H1 (cell line): ENCODE measurements at regions not wholly inside any gene's neighbourhood (a gene's known extent, or its start where the extent isn't known, plus 50 kb on each side); places are given as distances from the start of the nearest gene placed in this dataset.

Experiments used
- CTCF ChIA-PET: fragments of 300-600 bp; sonication (Branson Sonifier 250); formaldehyde crosslinking; loops from one replicate; lab custom pipeline; 2021; ENCODE audit not compliant: partially characterized antibody; lab: Charles Lee
- POLR2A ChIA-PET: fragments of 300-600 bp; sonication (Branson Sonifier 250); formaldehyde crosslinking; loops from one replicate; lab custom pipeline; 2021; ENCODE audit warnings: inconsistent platforms; ENCODE audit not compliant: partially characterized antibody; lab: Charles Lee
- DNase-seq, 2 experiments: peaks; one replicate each; pipeline versions ENCODE4 v3.0.0 to v3.0.0-alpha.2; 2010 to 2022; ENCODE audit warnings: low spot score in 2 of 2, low read depth in 1 of 2, mixed read lengths in 1 of 2
- FAIRE-seq: peaks from 2 replicates; lab custom pipeline; 2011; peaks lifted over from hg19 to GRCh38; lab: Jason Lieb, UNC
- H2AFZ ChIP-seq: 2 replicates; pipeline ENCODE4 v1.8.1; 2012; ENCODE audit warnings: low read length, inconsistent platforms
- H2AK5ac ChIP-seq: 2 replicates; pipeline ENCODE4 v1.6.1; 2013; ENCODE audit warnings: low read depth, low read length
- H2BK120ac ChIP-seq: replicated peaks from 2 replicates; pipeline ENCODE3; 2013; ENCODE audit warnings: low read depth, low read length, inconsistent platforms
- H2BK12ac ChIP-seq: 2 replicates; pipeline ENCODE4 v1.6.1; 2013; ENCODE audit warnings: low read depth, low read length
- H2BK15ac ChIP-seq: 2 replicates; pipeline ENCODE4 v1.6.1; 2013; ENCODE audit warnings: low read length
- H2BK20ac ChIP-seq: 2 replicates; pipeline ENCODE4 v1.6.1; 2013; ENCODE audit warnings: low read length
- H2BK5ac ChIP-seq: 2 replicates; pipeline ENCODE4 v1.6.1; 2013; ENCODE audit warnings: low read depth, low read length
- H3K14ac ChIP-seq: 2 replicates; pipeline ENCODE4 v1.6.1; 2013; ENCODE audit warnings: inconsistent platforms; ENCODE audit not compliant: insufficient read length
- H3K18ac ChIP-seq: 2 replicates; pipeline ENCODE4 v1.6.1; 2013; ENCODE audit warnings: low read length; ENCODE audit errors: extremely low read depth
- H3K23ac ChIP-seq: 2 replicates; pipeline ENCODE4 v1.6.1; 2013; ENCODE audit warnings: inconsistent platforms; ENCODE audit not compliant: insufficient read length
- H3K23me2 ChIP-seq: 2 replicates; pipeline ENCODE4 v1.6.1; 2013; ENCODE audit warnings: low read depth, low read length
- H3K27ac ChIP-seq: 2 replicates; pipeline ENCODE4 v1.6.1; 2011; ENCODE audit warnings: low read depth, low read length, inconsistent platforms
- H3K27me3 ChIP-seq, 4 experiments: replicated peaks in 1 of 4; 1 replicate in 1 of 4; 2 replicates in 3 of 4; pipeline versions ENCODE4 v1.6.1 to v1.8.1; 2011 to 2013; ENCODE audit warnings: low read length in 3 of 4, mild to moderate bottlenecking in 3 of 4, inconsistent platforms in 2 of 4, mixed read lengths in 2 of 4, moderate library complexity in 1 of 4; ENCODE audit not compliant: control insufficient read depth in 3 of 4, insufficient read depth in 3 of 4; ENCODE audit errors: extremely low read depth in 1 of 4
- H3K36me3 ChIP-seq, 4 experiments: 2 replicates each; pipeline versions ENCODE4 v1.6.1 to v1.8.1; 2011 to 2013; ENCODE audit warnings: mild to moderate bottlenecking in 4 of 4, low read length in 3 of 4, moderate library complexity in 2 of 4, control low read depth in 1 of 4, inconsistent platforms in 1 of 4; ENCODE audit not compliant: insufficient read depth in 4 of 4, control insufficient read depth in 2 of 4
- H3K4ac ChIP-seq: replicated peaks from 2 replicates; pipeline ENCODE3; 2013; ENCODE audit warnings: low read length, low read depth, mixed read lengths, inconsistent platforms; ENCODE audit not compliant: insufficient read length
- H3K4me1 ChIP-seq, 4 experiments: replicated peaks in 1 of 4; 1 replicate in 1 of 4; 2 replicates in 3 of 4; pipeline versions ENCODE4 v1.6.1 to v1.8.1; 2011 to 2013; ENCODE audit warnings: low read length in 3 of 4, inconsistent platforms in 2 of 4, mixed read lengths in 1 of 4; ENCODE audit not compliant: insufficient read depth in 4 of 4, control insufficient read depth in 3 of 4
- H3K4me2 ChIP-seq, 2 experiments: 2 replicates each; pipeline versions ENCODE4 v1.6.1 to v1.8.1; 2011 to 2013; ENCODE audit warnings: low read depth in 2 of 2, low read length in 2 of 2, control low read depth in 1 of 2, inconsistent platforms in 1 of 2, mild to moderate bottlenecking in 1 of 2; ENCODE audit not compliant: insufficient read depth in 1 of 2
- H3K4me3 ChIP-seq, 4 experiments: fragments of 200-600, 300-600 bp in 1 of 4; sonication (generic), shearing (Covaris generic), sonication (Bioruptor Twin) in 1 of 4; 2 replicates each; pipeline versions ENCODE4 v1.5.1 to v1.8.1; 2011 to 2016; ENCODE audit warnings: low read length in 4 of 4, low read depth in 3 of 4, control low read depth in 2 of 4, inconsistent platforms in 2 of 4, mild to moderate bottlenecking in 2 of 4, mixed read lengths in 1 of 4, moderate library complexity in 1 of 4; ENCODE audit not compliant: insufficient read depth in 2 of 4; ENCODE audit errors: extremely low read depth in 1 of 4
- H3K56ac ChIP-seq: replicated peaks from 2 replicates; pipeline ENCODE3; 2013; ENCODE audit warnings: low read depth, mild to moderate bottlenecking, mixed read lengths, low read length, inconsistent platforms; ENCODE audit not compliant: insufficient read length
- H3K79me1 ChIP-seq: 2 replicates; pipeline ENCODE4 v1.6.1; 2013; ENCODE audit warnings: low read depth, low read length, control low read depth
- H3K79me2 ChIP-seq, 2 experiments: 2 replicates each; pipeline versions ENCODE4 v1.6.1 to v1.8.1; 2012 to 2013; ENCODE audit warnings: low read length in 2 of 2, mild to moderate bottlenecking in 2 of 2, inconsistent platforms in 1 of 2; ENCODE audit not compliant: insufficient read depth in 2 of 2, control insufficient read depth in 1 of 2
- H3K9ac ChIP-seq, 4 experiments: replicated peaks in 1 of 4; 1 replicate in 1 of 4; 2 replicates in 3 of 4; pipeline versions ENCODE4 v1.6.1 to v1.8.1; 2011 to 2013; ENCODE audit warnings: low read depth in 3 of 4, low read length in 3 of 4, control low read depth in 2 of 4, mild to moderate bottlenecking in 2 of 4, moderate library complexity in 2 of 4, inconsistent platforms in 1 of 4; ENCODE audit errors: extremely low read depth in 1 of 4
- H3K9me3 ChIP-seq, 2 experiments: 2 replicates each; pipeline versions ENCODE4 v1.6.1 to v1.8.1; 2012 to 2013; ENCODE audit warnings: mild to moderate bottlenecking in 2 of 2, moderate library complexity in 2 of 2, control low read depth in 1 of 2, inconsistent platforms in 1 of 2, low read depth in 1 of 2, low read length in 1 of 2, mixed read lengths in 1 of 2; ENCODE audit not compliant: insufficient read depth in 2 of 2
- H4K20me1 ChIP-seq, 2 experiments: replicated peaks in 1 of 2; 2 replicates each; pipeline versions ENCODE3 to v1.8.1; 2011 to 2013; ENCODE audit warnings: inconsistent platforms in 2 of 2, low read length in 2 of 2, mild to moderate bottlenecking in 1 of 2; ENCODE audit not compliant: insufficient read depth in 2 of 2, control insufficient read depth in 1 of 2
- H4K5ac ChIP-seq: 2 replicates; pipeline ENCODE4 v1.6.1; 2013; ENCODE audit warnings: low read length, low read depth, mixed read lengths, inconsistent platforms; ENCODE audit not compliant: insufficient read length
- H4K8ac ChIP-seq: 2 replicates; pipeline ENCODE4 v1.8.0; 2013; ENCODE audit warnings: mild to moderate bottlenecking, moderate library complexity, low read length, inconsistent platforms; ENCODE audit not compliant: insufficient read depth; ENCODE audit errors: extremely low read depth
- H4K91ac ChIP-seq: replicated peaks from 2 replicates; pipeline ENCODE3; 2013; ENCODE audit warnings: low read length, mixed read lengths, inconsistent platforms; ENCODE audit not compliant: insufficient read length
- EGR1 ChIP-seq: IDR thresholded peaks from 2 replicates; pipeline ENCODE4 v1.6.1; 2011; ENCODE audit warnings: low read depth, low read length, borderline replicate concordance
- EP300 ChIP-seq, 2 experiments: IDR thresholded peaks; 1 replicate in 1 of 2; 2 replicates in 1 of 2; pipeline ENCODE4 v1.6.1; 2011 to 2012; ENCODE audit warnings: low read depth in 2 of 2, low read length in 2 of 2, mild to moderate bottlenecking in 2 of 2, borderline replicate concordance in 1 of 2, inconsistent platforms in 1 of 2, moderate library complexity in 1 of 2
- KDM5A ChIP-seq: fragments of 200-600 bp; IDR thresholded peaks from 2 replicates; pipeline ENCODE4 v1.7.1; 2012; ENCODE audit warnings: mild to moderate bottlenecking, low read length, inconsistent platforms, mixed read lengths
- NANOG ChIP-seq: IDR thresholded peaks from 2 replicates; pipeline ENCODE4 v1.6.1; 2011; ENCODE audit warnings: low read length, low read depth, mild to moderate bottlenecking, inconsistent platforms; ENCODE audit not compliant: insufficient read depth, poor library complexity, severe bottlenecking
- NRF1 ChIP-seq: IDR thresholded peaks from 2 replicates; pipeline ENCODE4 v1.6.1; 2011; ENCODE audit warnings: mild to moderate bottlenecking, low read depth, low read length, improper control_type of control experiment
- POLR2AphosphoS5 ChIP-seq: IDR thresholded peaks from 2 replicates; pipeline ENCODE4 v1.6.1; 2011; ENCODE audit warnings: low read depth, low read length
- POU5F1 ChIP-seq: IDR thresholded peaks from 2 replicates; pipeline ENCODE4 v1.6.1; 2011; ENCODE audit warnings: low read depth, mild to moderate bottlenecking, low read length, moderate library complexity
- RAD21 ChIP-seq, 2 experiments: IDR thresholded peaks in 1 of 2; conservative IDR thresholded peaks in 1 of 2; 2 replicates each; pipeline ENCODE4 v1.6.1; 2011; ENCODE audit warnings: low read depth in 2 of 2, low read length in 2 of 2, improper control_type of control experiment in 1 of 2, inconsistent platforms in 1 of 2, mild to moderate bottlenecking in 1 of 2, moderate library complexity in 1 of 2
- RXRA ChIP-seq: IDR thresholded peaks from 2 replicates; pipeline ENCODE4 v1.6.1; 2011; ENCODE audit warnings: low read depth, mild to moderate bottlenecking, low read length, moderate library complexity; ENCODE audit not compliant: insufficient read depth
- ZNF274 ChIP-seq: IDR thresholded peaks from 2 replicates; pipeline ENCODE4 v1.7.0; 2012; ENCODE audit warnings: low read length, borderline replicate concordance; ENCODE audit errors: extremely low read depth
- WGBS, 2 experiments: shearing (Covaris generic) in 1 of 2; methylation state at CpG; one replicate each; pipeline versions ENCODE4 v1.1.6 to v1.1.7; 2013 to 2015; ENCODE audit warnings: low lambda C conversion rate in 2 of 2, mixed read lengths in 2 of 2, inconsistent platforms in 1 of 2, low coverage in 1 of 2, missing lambda C conversion rate in 1 of 2; ENCODE audit not compliant: insufficient replicate concordance in 2 of 2, insufficient coverage in 1 of 2, insufficient read length in 1 of 2; ENCODE audit errors: extremely low coverage in 1 of 2, missing lambda C conversion rate in 1 of 2; 5-methylcytosine and 5-hydroxymethylcytosine counted together
- TF ChIP-seq, protein P1 (sequence below): IDR thresholded peaks from 2 replicates; pipeline ENCODE4 v1.6.1; 2012; ENCODE audit warnings: low read length, inconsistent platforms

- no peak overlapping the region for H3K23ac ChIP-seq
- no peak overlapping the region for H3K27ac ChIP-seq
- no peak overlapping the region for H4K91ac ChIP-seq
- no peak overlapping the region for H4K8ac ChIP-seq
- H3K4ac ChIP-seq: no peak overlapping the region
- DNase-seq (no peak), FAIRE-seq (no peak)
- no peak overlapping the region for H2BK15ac ChIP-seq
- no peak overlapping the region for H3K14ac ChIP-seq
- no peak overlapping the region for H4K5ac ChIP-seq
- no peaks in the 10 kb centered on the region for H3K9me3 ChIP-seq
- H2AK5ac ChIP-seq: no peak overlapping the region
- CTCF ChIA-PET: interaction anchor here (1.0 kb wide), 1 partner anchor 52 kb away, joined by 3 read pairs; no protein-coding TSS in a partner anchor
- H3K56ac ChIP-seq: no peak overlapping the region
- no peak overlapping the region for H3K4me3 ChIP-seq
- H3K4me2 ChIP-seq: no peak overlapping the region
- no peak overlapping the region for H2AFZ ChIP-seq
- no peak overlapping the region for H2BK20ac ChIP-seq
- no peaks in the 10 kb centered on the region for H3K23me2 ChIP-seq
- no peaks in the 10 kb centered on the region for H3K36me3 ChIP-seq
- H3K79me2 ChIP-seq: no peaks in the 10 kb centered on the region
- H3K27me3 ChIP-seq: no peaks in the 10 kb centered on the region
- no peak overlapping the region for H2BK5ac ChIP-seq
- H2BK120ac ChIP-seq: no peak overlapping the region
- no peaks in the 10 kb centered on the region for H3K4me1 ChIP-seq
- WGBS, 2 experiments: 92% methylated on average over 8 of the region's 8 CpGs; no CpG with 5 or more reads in 1 of the 2 experiments
- no peaks in the 10 kb centered on the region for H3K79me1 ChIP-seq
- POLR2A ChIA-PET: no interaction called here
- no peak overlapping the region for H3K18ac ChIP-seq
- no peaks in the 10 kb centered on the region for H4K20me1 ChIP-seq
- H3K9ac ChIP-seq: no peak overlapping the region
- H2BK12ac ChIP-seq: no peak overlapping the region
- no peak for TF ChIP-seq EP300 (IDR thresholded peaks at IDR 0.05; ENCODE audit: borderline replicate concordance in 1 of 2, low read depth in 2 of 2, low read length in 2 of 2)
- no peak for TF ChIP-seq EGR1
- TF ChIP-seq POU5F1: no peak
- no peak for TF ChIP-seq KDM5A
- TF ChIP-seq RAD21 (IDR thresholded peaks at IDR 0.05 in 1 of 2, conservative IDR thresholded peaks at IDR 0.05 in 1 of 2; ENCODE audit: low read depth in 2 of 2, low read length in 2 of 2): no peak
- TF ChIP-seq POLR2AphosphoS5: no peak
- no peak for TF ChIP-seq NANOG
- no peak for TF ChIP-seq NRF1
- no peak for TF ChIP-seq ZNF274
- no peak for TF ChIP-seq RXRA
- TF ChIP-seq, protein P1, sequence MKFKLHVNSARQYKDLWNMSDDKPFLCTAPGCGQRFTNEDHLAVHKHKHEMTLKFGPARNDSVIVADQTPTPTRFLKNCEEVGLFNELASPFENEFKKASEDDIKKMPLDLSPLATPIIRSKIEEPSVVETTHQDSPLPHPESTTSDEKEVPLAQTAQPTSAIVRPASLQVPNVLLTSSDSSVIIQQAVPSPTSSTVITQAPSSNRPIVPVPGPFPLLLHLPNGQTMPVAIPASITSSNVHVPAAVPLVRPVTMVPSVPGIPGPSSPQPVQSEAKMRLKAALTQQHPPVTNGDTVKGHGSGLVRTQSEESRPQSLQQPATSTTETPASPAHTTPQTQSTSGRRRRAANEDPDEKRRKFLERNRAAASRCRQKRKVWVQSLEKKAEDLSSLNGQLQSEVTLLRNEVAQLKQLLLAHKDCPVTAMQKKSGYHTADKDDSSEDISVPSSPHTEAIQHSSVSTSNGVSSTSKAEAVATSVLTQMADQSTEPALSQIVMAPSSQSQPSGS: no peak
These were observed 253.9 kb downstream of the DUSP10 start for GRCh38 chr1:221487781-221488524.
